Activated CD8-positive, alpha-beta memory T cell treated with anti-CD3 and anti-CD28 coated beads, Interleukin-2, amount 50 U/mL, for 24 hours (primary cell): ENCODE measurements at regions not wholly inside any gene's neighbourhood (a gene's known extent, or its start where the extent isn't known, plus 50 kb on each side); places are given as distances from the start of the nearest gene placed in this dataset.
"Not testable (repeated sequence)": the region's sequence is repeated elsewhere in the genome, so short reads cannot be mapped to it uniquely, and the experiment has no call there.

ENCODE experiments used
- DNase-seq: peaks from one replicate; pipeline ENCODE4 v3.0.0-alpha.2; 2020; ENCODE audit errors: extremely low read depth

- no peak for DNase-seq
These were observed 488.9 kb downstream of the PCNX1 start for GRCh38 chr14:71396050-71396677.

DNA sequence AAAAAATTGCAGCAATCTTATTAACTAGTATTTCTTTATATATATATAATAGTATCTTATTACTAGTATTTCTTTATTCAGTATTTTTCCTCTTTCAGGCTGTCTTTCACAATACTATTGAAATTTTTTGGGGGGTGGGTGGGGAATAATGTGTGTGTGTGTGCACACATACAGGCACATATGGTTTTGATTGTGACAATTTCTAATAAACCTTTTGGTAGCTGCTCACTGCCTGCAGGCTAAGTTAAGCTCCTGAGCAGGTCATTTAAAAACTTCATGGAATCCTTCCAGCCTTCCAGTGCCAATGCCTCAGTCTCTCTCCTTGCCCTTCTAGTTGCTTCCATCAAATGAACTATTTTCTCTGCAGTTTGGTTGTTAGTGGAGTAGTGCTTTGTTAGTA lies 490.1 kb downstream of the PCNX1 start:
- DNase-seq: no peak

- DNase-seq: no peak
These were observed 491.2 kb downstream of the PCNX1 start for GRCh38 chr14:71398450-71398849.

DNA sequence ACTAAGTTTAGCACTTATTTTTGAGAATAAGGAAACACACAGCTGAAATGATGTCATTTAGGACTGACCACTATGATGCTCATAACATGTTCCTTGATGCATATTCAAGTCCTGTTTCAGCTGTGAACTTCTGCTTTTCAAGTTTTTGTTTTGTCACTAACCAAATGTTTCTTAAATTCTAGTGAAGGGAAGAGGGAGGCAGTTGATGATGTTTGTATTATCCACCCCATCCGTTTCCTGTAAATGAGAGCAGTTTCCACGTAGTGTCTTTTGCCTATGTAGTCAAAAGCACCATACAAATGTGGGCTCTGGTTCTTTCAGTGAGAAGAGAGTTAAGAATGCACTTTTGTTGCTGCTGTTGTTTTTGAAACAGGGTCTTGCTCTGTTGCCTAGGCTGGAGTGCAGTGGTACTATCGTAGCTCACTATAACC lies 491.8 kb downstream of the PCNX1 start:
- DNase-seq: no peak

DNA sequence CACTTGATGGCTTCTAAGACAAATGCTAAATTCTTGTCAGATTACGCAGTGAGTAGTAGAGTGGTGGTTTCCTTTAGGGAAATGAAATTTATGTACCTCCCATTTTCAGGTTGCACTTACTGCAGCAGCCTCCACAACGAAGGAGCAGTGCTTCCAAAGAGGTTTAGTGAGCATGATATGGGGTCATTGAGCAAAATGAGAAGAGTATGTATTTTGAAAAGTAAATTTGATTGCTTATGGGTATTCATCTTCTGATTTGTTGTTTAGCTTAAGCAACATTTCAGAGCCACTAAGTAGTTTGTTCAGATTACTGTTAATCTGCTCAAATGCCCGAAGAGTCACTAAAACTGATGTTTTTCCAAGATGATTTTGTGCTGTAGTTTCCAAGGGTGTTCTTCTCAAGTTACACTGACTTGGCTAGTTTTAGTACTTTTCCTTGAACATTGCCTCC lies 493.6 kb downstream of the PCNX1 start:
- DNase-seq: no peak

DNA sequence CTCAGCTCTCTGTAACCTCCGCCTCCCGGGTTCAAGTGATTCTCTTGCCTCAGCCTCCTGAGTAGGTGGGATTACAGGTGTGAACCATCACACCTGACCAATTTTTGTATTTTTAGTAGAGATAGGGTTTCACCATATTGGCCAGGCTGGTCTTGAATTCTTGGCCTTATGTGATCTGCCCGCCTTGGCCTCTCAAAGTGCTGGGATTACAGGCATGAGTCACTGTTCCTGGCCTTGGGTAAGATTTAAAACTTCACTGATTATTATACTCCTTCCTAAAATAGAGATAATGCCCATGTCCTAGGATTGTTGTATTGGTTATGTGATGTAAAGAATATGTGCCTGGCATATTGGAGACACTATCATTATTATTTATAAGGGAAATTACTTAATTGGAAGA lies 495.2 kb downstream of the PCNX1 start:
- not testable (repeated sequence) for DNase-seq

DNA sequence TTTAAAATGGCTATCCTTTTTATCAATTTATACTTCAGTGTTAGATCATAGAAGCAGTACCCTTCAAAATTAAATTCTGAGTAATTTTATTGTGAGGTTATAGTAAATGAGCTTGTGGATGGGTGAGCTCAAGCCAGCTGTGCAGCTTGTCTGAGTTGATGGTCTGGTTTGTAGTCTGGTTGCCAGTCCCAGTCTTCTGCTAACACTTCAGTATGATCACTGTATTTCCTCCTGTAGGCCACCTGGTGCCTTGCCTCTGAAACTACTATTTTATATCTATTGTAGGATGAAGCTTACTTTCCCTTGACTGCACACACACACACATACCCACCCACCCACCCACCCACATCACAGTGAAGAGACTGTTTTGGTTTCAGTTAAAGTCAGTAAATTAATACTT lies 496.4 kb downstream of the PCNX1 start:
- no peak for DNase-seq

GRCh38 chr14:71405676-71406075 lies 498.4 kb downstream of the PCNX1 start:
- no peak for DNase-seq

DNA sequence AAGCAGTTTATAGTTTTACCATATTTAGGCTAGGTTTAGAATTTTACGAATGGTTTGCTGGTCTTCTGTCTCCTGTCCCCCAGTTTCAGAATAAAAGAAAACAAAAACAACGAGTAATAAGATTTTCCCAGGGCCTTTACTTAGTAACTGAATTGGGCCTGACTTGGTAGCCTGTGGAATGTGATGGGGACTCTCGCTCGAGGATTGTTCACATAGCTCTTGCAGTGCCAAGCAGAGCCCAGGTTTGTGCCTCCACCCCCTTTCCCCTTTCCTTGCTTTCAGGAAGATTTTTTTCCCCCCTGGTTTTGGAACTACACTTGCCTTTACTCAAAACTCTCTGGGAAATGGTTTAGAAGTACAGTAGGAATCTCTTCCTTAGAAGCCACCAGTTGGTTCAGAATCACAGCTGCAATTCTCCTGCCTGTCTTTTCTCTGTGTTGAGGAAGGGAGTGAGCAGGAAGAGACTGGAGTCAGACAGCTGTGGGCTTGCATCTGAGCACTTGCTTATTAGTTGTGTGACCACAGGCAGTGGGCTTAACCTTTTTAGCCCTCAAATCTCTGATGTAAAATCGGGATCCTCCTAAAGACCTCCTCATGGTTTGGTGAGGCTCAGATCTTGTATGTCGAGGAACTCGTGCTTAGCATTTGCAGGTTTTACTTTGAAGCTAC lies 501.2 kb downstream of the PCNX1 start:
- DNase-seq: no peak

DNA sequence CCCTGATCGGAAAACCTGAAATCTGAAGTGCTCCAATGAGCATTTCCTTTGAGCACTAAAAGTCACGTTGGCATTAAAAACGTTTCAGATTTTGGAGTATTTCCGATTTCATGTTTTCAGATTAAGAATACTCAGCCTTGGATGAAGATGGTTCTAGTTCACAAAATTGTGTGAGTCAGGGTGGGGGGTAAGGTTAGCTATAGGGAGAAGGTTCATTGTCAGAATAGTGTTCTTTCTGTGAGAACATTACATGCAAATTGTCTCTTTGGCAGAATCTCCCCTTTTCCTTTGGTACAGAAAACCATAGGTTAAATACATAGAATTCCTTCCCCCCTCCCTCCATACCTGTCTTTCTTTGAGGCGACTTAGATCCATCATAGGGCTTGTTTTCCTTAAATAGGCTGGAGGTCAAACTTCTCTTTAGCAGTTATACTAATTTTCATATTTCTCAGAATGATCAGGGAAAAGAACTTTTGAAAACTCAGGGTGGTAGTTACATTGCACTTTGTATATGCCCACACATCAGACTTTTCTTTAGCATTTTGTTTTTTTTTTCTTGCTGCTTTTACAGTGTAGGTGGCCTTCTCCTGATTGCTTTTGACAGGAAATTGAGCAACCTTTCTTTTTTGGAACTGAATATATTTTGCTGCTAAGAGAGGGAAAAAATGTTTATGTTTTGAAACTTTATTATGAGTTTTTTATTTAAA lies 503.5 kb downstream of the PCNX1 start:
- no peak for DNase-seq

GRCh38 chr14:71411285-71411595 lies 504.0 kb downstream of the PCNX1 start:
- no peak for DNase-seq

GRCh38 chr14:71411738-71412137 lies 504.5 kb downstream of the PCNX1 start:
- DNase-seq: no peak

DNA sequence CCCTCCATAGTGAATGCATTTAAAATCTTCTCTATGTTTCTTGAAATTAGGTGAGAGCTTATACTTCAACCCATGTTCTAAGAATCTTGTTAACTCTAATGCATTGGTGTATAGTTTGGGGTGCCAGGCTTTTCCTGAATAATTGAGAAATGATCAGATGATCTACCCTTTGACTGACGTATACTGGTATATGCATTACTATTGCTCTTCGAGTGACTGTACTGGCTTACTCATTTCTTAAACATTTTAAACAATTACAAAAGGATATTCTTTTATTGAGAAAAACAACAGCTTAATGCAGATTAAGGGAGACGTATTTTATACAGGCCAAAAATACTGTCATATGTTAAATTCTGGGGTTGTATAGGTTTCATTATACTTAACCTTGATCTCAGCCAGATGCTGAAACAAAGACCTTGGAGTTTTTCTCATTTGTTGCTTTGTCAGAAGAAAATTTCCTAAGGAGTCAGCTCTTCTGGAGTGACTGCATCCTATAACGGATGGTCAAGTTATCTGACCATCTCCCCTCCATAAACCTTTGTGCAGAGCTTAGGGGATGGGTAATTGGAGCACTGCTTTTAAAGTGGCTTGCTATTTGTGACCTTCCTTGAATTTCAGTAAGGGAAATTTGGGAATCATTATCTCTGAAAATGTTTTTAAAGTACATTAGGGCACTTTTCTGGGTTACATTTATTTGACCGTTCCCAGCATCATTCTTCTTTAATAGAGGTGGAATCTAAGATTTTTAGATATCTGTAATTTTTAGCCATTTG lies 507.6 kb downstream of the PCNX1 start:
- DNase-seq: no peak

DNA sequence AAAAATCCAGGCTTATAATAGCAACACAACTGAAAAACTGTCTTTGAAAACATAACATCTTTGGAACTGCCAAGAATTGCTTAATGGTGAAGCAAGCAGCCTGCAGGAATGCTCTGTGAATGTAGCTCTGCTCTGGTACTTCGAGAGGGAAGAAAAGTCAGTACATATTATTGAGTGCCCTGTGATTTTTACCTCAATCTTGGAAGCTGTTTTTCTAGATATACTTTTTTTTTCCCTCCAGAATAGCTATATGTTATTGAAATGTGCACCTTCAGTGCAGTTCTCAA lies 508.1 kb downstream of the PCNX1 start:
- DNase-seq: no peak

DNA sequence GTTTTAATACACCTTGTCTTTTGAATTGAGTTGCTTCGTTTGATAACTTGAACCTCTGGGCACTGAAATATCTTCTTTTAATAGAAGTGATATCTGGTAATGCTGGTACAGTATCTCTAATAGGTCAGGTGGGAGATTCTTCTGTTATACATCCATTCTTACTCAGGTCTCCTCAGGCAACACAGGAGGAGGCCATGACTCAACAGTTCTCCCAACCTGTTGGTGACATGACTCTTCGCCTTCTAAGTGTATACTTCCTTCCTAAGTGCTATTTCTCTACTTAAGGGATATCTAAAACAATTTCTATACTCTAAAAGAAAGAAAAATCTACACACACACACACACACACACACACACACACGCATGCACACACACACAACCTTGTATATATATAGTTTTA lies 509.1 kb downstream of the PCNX1 start:
- no peak for DNase-seq

DNA sequence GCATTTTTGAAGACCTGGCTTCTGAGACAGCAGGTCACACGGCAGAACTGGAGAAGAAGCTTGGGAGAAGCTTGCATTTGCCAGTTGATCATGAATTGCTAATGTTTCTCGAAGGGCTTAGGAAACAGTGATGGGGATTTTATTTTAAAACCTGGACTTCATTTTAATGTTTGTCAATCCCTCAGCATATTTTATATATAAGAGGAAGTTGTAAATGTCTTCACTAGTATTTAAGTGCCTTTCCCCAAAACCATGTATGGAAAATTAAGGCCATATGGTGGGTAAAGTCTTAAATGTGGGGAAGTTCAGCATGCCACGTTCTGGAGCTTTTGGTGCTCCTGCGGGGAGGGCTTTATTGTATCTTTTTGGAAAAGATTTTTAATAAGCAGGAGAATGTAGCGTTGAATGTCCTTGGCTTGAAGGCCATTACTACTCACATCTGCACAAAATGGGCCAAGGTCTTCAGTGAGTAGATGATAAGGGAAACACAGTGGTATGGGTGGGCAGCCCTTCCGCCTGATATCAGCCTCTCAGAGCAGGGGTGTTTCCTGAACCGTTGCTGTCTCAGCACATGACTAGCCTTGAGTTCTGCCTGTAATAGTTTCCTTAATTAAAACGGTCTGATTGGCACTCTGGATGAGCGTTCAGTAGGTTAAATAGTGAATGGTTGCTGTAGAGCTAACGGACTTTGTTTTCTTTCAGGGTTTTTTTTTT lies 511.4 kb downstream of the PCNX1 start:
- no peak for DNase-seq

DNA sequence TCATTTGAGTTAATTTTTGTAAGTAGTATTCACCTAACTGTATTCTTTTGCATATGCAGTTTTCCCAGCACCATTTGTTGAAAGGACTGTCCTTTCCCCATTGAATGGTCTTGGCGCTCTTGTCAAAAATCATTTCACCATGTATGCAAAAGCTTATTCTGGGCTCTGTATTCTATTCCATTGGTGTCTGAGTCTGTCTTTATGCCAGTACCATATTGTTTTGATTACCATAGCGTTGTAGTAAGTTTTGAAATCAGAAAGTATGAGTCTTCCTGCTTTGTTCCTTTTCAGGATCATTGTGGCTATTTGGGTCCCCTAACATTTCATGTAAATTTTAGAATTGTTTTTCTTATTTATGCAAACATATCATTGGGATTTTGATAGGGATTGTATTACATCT lies 508.7 kb upstream of the RGS6 start:
- no peak for DNase-seq

DNA sequence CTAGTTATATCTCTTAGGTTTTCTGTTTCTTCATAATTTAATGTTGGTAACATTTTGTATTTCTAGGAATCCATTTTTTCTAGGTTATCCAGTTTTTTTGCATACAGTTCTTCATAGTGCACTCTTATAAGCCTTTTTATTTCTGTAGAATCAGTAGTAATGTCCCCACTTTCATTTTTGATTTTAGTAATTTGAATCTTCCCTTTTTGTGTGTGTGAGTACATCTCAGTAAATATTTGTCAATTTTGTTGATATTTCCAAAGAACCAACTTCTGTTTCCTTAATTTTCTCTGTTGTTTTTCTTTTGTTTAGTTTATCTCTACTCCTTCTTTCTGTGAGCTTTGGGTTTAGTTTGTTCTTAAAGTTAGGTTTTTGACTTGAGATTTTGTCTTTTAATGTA lies 507.3 kb upstream of the RGS6 start:
- no peak for DNase-seq

GRCh38 chr14:71426001-71426400 lies 506.2 kb upstream of the RGS6 start:
- no peak for DNase-seq

GRCh38 chr14:71429902-71430301 lies 502.3 kb upstream of the RGS6 start:
- no peak for DNase-seq

- DNase-seq: no peak
These were observed 501.9 kb upstream of the RGS6 start for GRCh38 chr14:71430321-71430677.

GRCh38 chr14:71430678-71431376 lies 501.4 kb upstream of the RGS6 start:
- DNase-seq: no peak
